ENCODE measurements at regions not wholly inside any gene's neighbourhood (a gene's known extent, or its start where the extent isn't known, plus 50 kb on each side); places are given as distances from the start of the nearest gene placed in this dataset.

DNA sequence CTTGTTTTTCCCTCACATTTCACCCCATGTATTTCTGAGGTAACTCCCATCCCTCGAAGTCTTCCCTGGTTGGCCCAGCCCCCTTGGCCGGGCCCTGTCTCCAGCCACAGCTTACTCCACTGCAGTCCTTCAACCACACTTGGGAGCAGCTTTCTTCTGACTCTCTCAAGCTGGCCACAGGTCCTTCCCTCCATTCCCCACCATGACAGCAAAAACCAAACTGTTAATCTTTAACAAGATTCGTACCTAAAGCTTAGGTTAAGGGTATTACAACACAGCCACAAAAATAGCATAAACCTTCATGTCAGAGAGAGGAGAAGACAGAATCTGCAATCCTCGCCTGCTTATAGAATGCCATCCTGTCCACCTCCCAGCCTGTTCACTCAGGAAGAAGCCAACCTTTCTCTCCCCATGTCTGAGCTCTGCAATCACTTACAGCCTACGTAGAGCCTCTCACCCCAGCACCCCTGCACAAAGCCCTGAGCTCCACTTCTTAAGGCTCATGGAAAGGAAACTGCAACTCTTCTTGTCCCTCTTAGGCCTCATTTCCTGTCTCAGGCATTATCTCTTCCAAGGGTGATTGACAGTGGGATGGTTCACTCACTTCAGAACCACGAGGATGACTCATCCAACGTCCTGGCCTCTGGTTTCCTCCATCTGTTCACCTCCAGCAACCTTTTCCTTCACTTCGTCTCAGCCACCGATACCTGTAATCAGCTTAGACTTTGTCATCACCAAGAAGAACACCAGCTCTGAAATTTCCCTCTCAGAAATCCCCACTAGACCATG is 72.8 kb downstream of the CD2 start:
- H4K5ac ChIP-seq (ENCODE audit: insufficient read length, low read depth, low read length) = no peak overlapping the region
- no peaks in the 10 kb centered on the region for H3K9me3 ChIP-seq (ENCODE audit: control insufficient read depth, low read depth, low read length)
- Mint-ChIP-seq H3K4me3 (no peak overlapping the region), H3K9me3 (no peaks in the 10 kb centered on the region), H3K4me1 (peaks cover 28 to 29% of the 10 kb centered on the region in 2 experiments), H3K36me3 (ENCODE audit: insufficient read depth in 1 of 3, low read depth in 3 of 3) (no peaks in the 10 kb centered on the region; a peak in 1 of 7 replicates), H3K27ac (peak overlapping the region in 1 of 3 experiments; percentile 7; a peak in 1 of 7 replicates), H3K27me3 (ENCODE audit: low read depth) (no peaks in the 10 kb centered on the region)
- H2AFZ ChIP-seq (ENCODE audit: low read length) = no peak overlapping the region
- WGBS (ENCODE audit: extremely low coverage, insufficient read length, low lambda C conversion rate) = no CpG with 5 or more reads among the region's 9 CpGs
- no peaks in the 10 kb centered on the region for H3K27me3 ChIP-seq (ENCODE audit: insufficient read depth, low read length)
- H3K27ac ChIP-seq (ENCODE audit: insufficient read length, low read depth, low read length) = no peak overlapping the region
- no peak overlapping the region for H3K4ac ChIP-seq (ENCODE audit: low read depth, low read length)
- no peak overlapping the region for H3K14ac ChIP-seq (ENCODE audit: insufficient read depth, low read length)
- H3K79me2 ChIP-seq (ENCODE audit: insufficient read depth, low read length) = no peaks in the 10 kb centered on the region
- no peak overlapping the region for H3K4me2 ChIP-seq (ENCODE audit: insufficient read depth, insufficient read length, low read length)
- H2BK120ac ChIP-seq (ENCODE audit: low read depth, low read length, poor library complexity, severe bottlenecking) = no peak overlapping the region
- no peak overlapping the region for H3K23ac ChIP-seq (ENCODE audit: insufficient read length, low read depth, low read length)
- no peak overlapping the region for H2BK5ac ChIP-seq (ENCODE audit: insufficient read length, low read length)
- TF ChIP-seq, protein P1, sequence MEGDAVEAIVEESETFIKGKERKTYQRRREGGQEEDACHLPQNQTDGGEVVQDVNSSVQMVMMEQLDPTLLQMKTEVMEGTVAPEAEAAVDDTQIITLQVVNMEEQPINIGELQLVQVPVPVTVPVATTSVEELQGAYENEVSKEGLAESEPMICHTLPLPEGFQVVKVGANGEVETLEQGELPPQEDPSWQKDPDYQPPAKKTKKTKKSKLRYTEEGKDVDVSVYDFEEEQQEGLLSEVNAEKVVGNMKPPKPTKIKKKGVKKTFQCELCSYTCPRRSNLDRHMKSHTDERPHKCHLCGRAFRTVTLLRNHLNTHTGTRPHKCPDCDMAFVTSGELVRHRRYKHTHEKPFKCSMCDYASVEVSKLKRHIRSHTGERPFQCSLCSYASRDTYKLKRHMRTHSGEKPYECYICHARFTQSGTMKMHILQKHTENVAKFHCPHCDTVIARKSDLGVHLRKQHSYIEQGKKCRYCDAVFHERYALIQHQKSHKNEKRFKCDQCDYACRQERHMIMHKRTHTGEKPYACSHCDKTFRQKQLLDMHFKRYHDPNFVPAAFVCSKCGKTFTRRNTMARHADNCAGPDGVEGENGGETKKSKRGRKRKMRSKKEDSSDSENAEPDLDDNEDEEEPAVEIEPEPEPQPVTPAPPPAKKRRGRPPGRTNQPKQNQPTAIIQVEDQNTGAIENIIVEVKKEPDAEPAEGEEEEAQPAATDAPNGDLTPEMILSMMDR (conservative IDR thresholded peaks at IDR 0.05) = no peak
- no peaks in the 10 kb centered on the region for H3K23me2 ChIP-seq (ENCODE audit: insufficient read length, low read depth, low read length, poor library complexity, severe bottlenecking)
- H4K91ac ChIP-seq (ENCODE audit: insufficient read length, low read depth, low read length) = no peak overlapping the region
- H2BK20ac ChIP-seq (ENCODE audit: low read depth, low read length, poor library complexity, severe bottlenecking) = no peak overlapping the region
- no peak for DNase-seq
- H2AK5ac ChIP-seq (ENCODE audit: insufficient read length, low read length) = no peak overlapping the region
- no peak overlapping the region for H2BK15ac ChIP-seq (ENCODE audit: low read depth, low read length)
- no peak overlapping the region for H2BK12ac ChIP-seq (ENCODE audit: insufficient read length, low read depth, low read length)
- H3K9ac ChIP-seq (ENCODE audit: extremely low read depth, insufficient read length, low read length) = no peak overlapping the region
- no peak overlapping the region for H3K56ac ChIP-seq (ENCODE audit: insufficient read length, low read depth, low read length)
- no peak overlapping the region for H3T11ph ChIP-seq (ENCODE audit: low read length)
- H3K4me1 ChIP-seq (ENCODE audit: insufficient read depth, low read length) = peaks cover 7% of the 10 kb centered on the region
- H4K20me1 ChIP-seq (ENCODE audit: control insufficient read depth, insufficient read depth, insufficient read length) = no peaks in the 10 kb centered on the region
- no peaks in the 10 kb centered on the region for H3K79me1 ChIP-seq (ENCODE audit: insufficient read depth, low read depth, low read length, poor library complexity, severe bottlenecking)
- H4K8ac ChIP-seq (replicated peaks; ENCODE audit: insufficient read length, low read depth, low read length) = no peak overlapping the region
- H3K18ac ChIP-seq (ENCODE audit: insufficient read length, low read depth, low read length) = no peak overlapping the region

Data from H9 (cell line).